ENCODE measurements at regions not wholly inside any gene's neighbourhood (a gene's known extent, or its start where the extent isn't known, plus 50 kb on each side); places are given as distances from the start of the nearest gene placed in this dataset.

- H3K4me3 ChIP-seq (ENCODE audit: low read length): no peak overlapping the region
- DNase-seq (ENCODE audit: low read depth, low spot score): no peak
Measured at GRCh38 chr7:117929237-117929636, 56.0 kb upstream of the CTTNBP2 start.

GRCh38 chr7:117931314-117931713 lies 58.1 kb upstream of the CTTNBP2 start:
- DNase-seq (ENCODE audit: low read depth, low spot score): no peak

GRCh38 chr7:117937049-117937752 lies 64.0 kb upstream of the CTTNBP2 start:
- no peak overlapping the region for H3K4me3 ChIP-seq (ENCODE audit: low read length)
- no peak for DNase-seq (ENCODE audit: low read depth, low spot score)

More at GRCh38 chr7:117931314-117931713, 58.1 kb upstream of the CTTNBP2 start:
- no peak overlapping the region for H3K4me3 ChIP-seq (ENCODE audit: low read length)

GRCh38 chr7:117937753-117938483 lies 64.7 kb upstream of the CTTNBP2 start:
- no peak overlapping the region for H3K4me3 ChIP-seq (ENCODE audit: low read length)
- DNase-seq (ENCODE audit: low read depth, low spot score): no peak

- peak; percentile 32 for DNase-seq (ENCODE audit: low read depth, low spot score)
- no peak overlapping the region for H3K4me3 ChIP-seq (ENCODE audit: low read length)
Measured at GRCh38 chr7:117941138-117941810, 68.0 kb upstream of the CTTNBP2 start.

GRCh38 chr7:117942780-117943179 lies 69.5 kb upstream of the CTTNBP2 start:
- H3K4me3 ChIP-seq (ENCODE audit: low read length): no peak overlapping the region
- DNase-seq (ENCODE audit: low read depth, low spot score): no peak

GRCh38 chr7:117944886-117945285 lies 71.6 kb upstream of the CTTNBP2 start:
- H3K4me3 ChIP-seq (ENCODE audit: low read length): no peak overlapping the region
- no peak for DNase-seq (ENCODE audit: low read depth, low spot score)

GRCh38 chr7:117946151-117946633 lies 73.0 kb upstream of the CTTNBP2 start:
- no peak for DNase-seq (ENCODE audit: low read depth, low spot score)
- no peak overlapping the region for H3K4me3 ChIP-seq (ENCODE audit: low read length)

- H3K4me3 ChIP-seq (ENCODE audit: low read length): no peak overlapping the region
- DNase-seq (ENCODE audit: low read depth, low spot score): no peak
Measured at GRCh38 chr7:117949232-117949631, 76.0 kb upstream of the CTTNBP2 start.

- DNase-seq (ENCODE audit: low read depth, low spot score): no peak
- H3K4me3 ChIP-seq (ENCODE audit: low read length): no peak overlapping the region
Measured at GRCh38 chr7:117950601-117951260, 77.5 kb upstream of the CTTNBP2 start.

- no peak overlapping the region for H3K4me3 ChIP-seq (ENCODE audit: low read length)
- DNase-seq (ENCODE audit: low read depth, low spot score): no peak
Measured at GRCh38 chr7:117951285-117951684, 78.0 kb upstream of the CTTNBP2 start.

GRCh38 chr7:117951691-117952280 lies 78.5 kb upstream of the CTTNBP2 start:
- DNase-seq (ENCODE audit: low read depth, low spot score): no peak
- no peak overlapping the region for H3K4me3 ChIP-seq (ENCODE audit: low read length)

GRCh38 chr7:117955046-117955445 lies 81.8 kb upstream of the CTTNBP2 start:
- no peak for DNase-seq (ENCODE audit: low read depth, low spot score)
- H3K4me3 ChIP-seq (ENCODE audit: low read length): no peak overlapping the region

GRCh38 chr7:117960351-117960750 lies 87.1 kb upstream of the CTTNBP2 start:
- H3K4me3 ChIP-seq (ENCODE audit: low read length): no peak overlapping the region
- no peak for DNase-seq (ENCODE audit: low read depth, low spot score)

- H3K4me3 ChIP-seq (ENCODE audit: low read length): no peak overlapping the region
- DNase-seq (ENCODE audit: low read depth, low spot score): no peak
Measured at GRCh38 chr7:117961235-117961634, 88.0 kb upstream of the CTTNBP2 start.

- no peak for DNase-seq (ENCODE audit: low read depth, low spot score)
- no peak overlapping the region for H3K4me3 ChIP-seq (ENCODE audit: low read length)
Measured at GRCh38 chr7:117962366-117962994, 89.2 kb upstream of the CTTNBP2 start.

- no peak for DNase-seq (ENCODE audit: low read depth, low spot score)
- H3K4me3 ChIP-seq (ENCODE audit: low read length): no peak overlapping the region
Measured at GRCh38 chr7:117963264-117964197, 90.3 kb upstream of the CTTNBP2 start.

- DNase-seq (ENCODE audit: low read depth, low spot score): no peak
- H3K4me3 ChIP-seq (ENCODE audit: low read length): no peak overlapping the region
Measured at GRCh38 chr7:117970801-117971200, 97.6 kb upstream of the CTTNBP2 start.
